Heart left ventricle (tissue), 13 donors: ENCODE measurements at regions not wholly inside any gene's neighbourhood (a gene's known extent, or its start where the extent isn't known, plus 50 kb on each side); places are given as distances from the start of the nearest gene placed in this dataset.

Source experiments
- CTCF ChIP-seq, 12 donors: fragments of 200-600 bp; sonication (generic) in 4 of 12; IDR thresholded peaks; one replicate each; pipeline versions ENCODE4 v1.5.0 to v1.8.0; 2018 to 2022; ENCODE audit warnings: antibody characterized with exemption in 12 of 12, mild to moderate bottlenecking in 5 of 12
- POLR2A ChIP-seq, 2 donors: fragments of 450-650 bp; IDR thresholded peaks; one replicate each; pipeline ENCODE4 v1.6.1; 2017; ENCODE audit warnings: antibody characterized with exemption in 2 of 2, mild to moderate bottlenecking in 2 of 2, moderate library complexity in 2 of 2
- donor health status: ischemic (EF 13 %, LVEDD 7.1; RV severe dilation, severe dysfunction).
- donor health status: DM: no; HTN: yes; CAD: no.
- donor health status: DM: no; HTN: no; CAD: no.
- donor health status: ischemic (EF 25% LVEDD 6.9; RV normal size, moderate dysfunction).
- donor health status: ischemic (EF 25% LVEDD 5.7; RV mildly dilated, moderate dysfunction).
- donor health status: ischemic (EF 35%, LVEDD 5.7; RV mildly dilated, moderate dysfunction).
- donor health status: nonischemic (EF 11% LVEDD 7.7; RV severe dilation, severe dysfunction).
- donor health status: DM: yes; HTN: yes; CAD: no.
- donor health status: PGD.
- donor health status: ischemic (EF 29% LVEDD 5.4; RV normal size, mild dysfunction).
- donor health status: nonischemic (EF 23%, LVEDD 6.1; RV moderate dilation, normal function).

GRCh38 chr22:17302616-17303015 is 66.6 kb upstream of the CECR2 start:
- TF ChIP-seq CTCF (IDR thresholded peaks at IDR 0.05): no peak
- no peak for TF ChIP-seq POLR2A (IDR thresholded peaks at IDR 0.05)
